ENCODE measurements at regions not wholly inside any gene's neighbourhood (a gene's known extent, or its start where the extent isn't known, plus 50 kb on each side); places are given as distances from the start of the nearest gene placed in this dataset.

DNA sequence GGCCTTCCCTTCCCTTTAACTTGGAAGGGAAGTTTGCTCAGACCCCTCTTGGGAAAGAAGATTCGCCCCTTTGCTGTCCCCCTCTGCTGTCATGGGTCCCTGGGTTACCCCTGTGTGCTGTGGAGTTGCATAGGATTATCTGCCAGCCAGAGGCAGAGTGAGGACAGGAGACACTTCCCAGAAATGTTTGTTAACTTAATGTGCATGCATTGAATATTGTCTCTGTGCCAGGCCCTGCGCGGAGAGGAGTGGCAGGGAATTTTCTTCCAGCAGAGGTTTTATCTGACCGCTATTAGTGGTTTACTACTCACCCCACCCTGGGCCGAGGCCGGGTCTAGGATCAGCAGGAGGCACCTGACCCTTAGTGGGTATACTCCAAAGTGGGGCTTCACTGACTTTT lies 894.8 kb downstream of the TBC1D22A start:
- no peak overlapping the region for H3K4me3 ChIP-seq (replicated peaks; ENCODE audit: low read depth, low read length)
- TF ChIP-seq, protein P1, sequence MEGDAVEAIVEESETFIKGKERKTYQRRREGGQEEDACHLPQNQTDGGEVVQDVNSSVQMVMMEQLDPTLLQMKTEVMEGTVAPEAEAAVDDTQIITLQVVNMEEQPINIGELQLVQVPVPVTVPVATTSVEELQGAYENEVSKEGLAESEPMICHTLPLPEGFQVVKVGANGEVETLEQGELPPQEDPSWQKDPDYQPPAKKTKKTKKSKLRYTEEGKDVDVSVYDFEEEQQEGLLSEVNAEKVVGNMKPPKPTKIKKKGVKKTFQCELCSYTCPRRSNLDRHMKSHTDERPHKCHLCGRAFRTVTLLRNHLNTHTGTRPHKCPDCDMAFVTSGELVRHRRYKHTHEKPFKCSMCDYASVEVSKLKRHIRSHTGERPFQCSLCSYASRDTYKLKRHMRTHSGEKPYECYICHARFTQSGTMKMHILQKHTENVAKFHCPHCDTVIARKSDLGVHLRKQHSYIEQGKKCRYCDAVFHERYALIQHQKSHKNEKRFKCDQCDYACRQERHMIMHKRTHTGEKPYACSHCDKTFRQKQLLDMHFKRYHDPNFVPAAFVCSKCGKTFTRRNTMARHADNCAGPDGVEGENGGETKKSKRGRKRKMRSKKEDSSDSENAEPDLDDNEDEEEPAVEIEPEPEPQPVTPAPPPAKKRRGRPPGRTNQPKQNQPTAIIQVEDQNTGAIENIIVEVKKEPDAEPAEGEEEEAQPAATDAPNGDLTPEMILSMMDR (IDR thresholded peaks at IDR 0.05; ENCODE audit: low read depth, low read length, missing control alignments): no peak
- DNase-seq (ENCODE audit: extremely low read depth, low read depth): no peak

DNA sequence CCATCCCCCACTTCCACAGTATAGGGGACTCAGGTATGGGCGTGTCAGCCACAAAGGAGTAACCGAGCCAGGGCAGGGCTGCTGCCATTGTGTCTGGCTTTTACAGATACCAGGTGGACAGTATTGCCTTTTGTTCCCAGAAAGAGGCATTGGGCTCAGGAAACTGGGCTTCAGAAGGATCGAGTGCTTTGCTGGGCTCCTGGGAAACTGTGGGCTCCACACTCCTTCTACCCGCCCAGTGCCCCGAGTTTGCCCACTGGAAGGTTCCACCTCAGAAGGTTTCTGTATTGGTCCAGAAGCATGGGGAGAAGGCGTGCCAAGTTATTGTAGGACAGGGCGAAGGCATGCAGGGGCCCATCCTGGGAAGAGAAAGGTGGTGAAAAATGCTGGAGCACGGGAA lies 894.4 kb downstream of the TBC1D22A start:
- TF ChIP-seq, protein P1 (IDR thresholded peaks at IDR 0.05; ENCODE audit: low read depth, low read length, missing control alignments): no peak
- no peak overlapping the region for H3K4me3 ChIP-seq (replicated peaks; ENCODE audit: low read depth, low read length)
- DNase-seq (ENCODE audit: extremely low read depth, low read depth): no peak

DNA sequence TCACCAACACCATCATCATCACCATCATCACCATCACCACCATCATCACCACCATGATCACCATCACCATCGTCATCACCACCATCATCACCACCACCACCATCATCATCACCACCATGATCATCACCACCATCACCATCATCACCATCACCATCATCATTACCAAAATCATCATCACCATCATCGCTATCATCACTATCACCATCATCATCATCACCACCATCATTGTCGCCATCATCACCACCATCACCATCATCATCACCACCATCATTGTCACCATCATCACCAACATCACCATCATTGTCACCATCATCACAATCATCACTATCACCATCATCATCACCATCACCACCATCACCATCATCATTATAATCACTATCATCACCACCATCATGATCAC lies 893.5 kb downstream of the TBC1D22A start:
- no peak for DNase-seq (ENCODE audit: extremely low read depth, low read depth)
- TF ChIP-seq, protein P1 (IDR thresholded peaks at IDR 0.05; ENCODE audit: low read depth, low read length, missing control alignments): no peak
- H3K4me3 ChIP-seq (replicated peaks; ENCODE audit: low read depth, low read length): no peak overlapping the region

DNA sequence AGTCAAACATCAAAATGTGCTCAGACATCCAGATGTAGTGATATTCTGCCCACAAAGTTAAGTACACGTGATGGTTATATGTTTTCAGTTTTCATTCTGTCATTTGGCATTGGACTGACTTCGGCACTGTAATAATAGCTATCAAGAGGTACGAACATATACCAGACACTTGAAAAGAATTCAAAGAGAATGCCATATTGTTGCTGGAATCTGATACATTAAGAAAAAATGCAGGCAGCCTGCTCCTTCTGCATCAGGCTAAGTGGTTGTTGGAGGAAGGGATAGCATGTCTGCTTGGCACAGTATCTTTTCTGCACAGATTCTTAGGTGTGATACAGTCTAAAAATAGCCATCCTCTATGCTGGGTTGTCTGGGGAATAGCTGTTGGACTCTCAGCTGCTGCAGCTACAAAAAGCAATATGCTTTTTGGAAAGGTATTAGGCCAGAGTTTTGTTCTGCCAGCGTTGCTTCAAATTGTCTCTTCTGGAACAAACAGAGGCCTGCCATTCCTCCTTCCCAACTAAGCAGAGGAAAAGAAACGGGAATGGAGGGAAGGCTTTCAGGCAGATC lies 892.6 kb downstream of the TBC1D22A start:
- TF ChIP-seq, protein P1 (IDR thresholded peaks at IDR 0.05; ENCODE audit: low read depth, low read length, missing control alignments): no peak
- no peak overlapping the region for H3K4me3 ChIP-seq (replicated peaks; ENCODE audit: low read depth, low read length)
- no peak for DNase-seq (ENCODE audit: extremely low read depth, low read depth)

DNA sequence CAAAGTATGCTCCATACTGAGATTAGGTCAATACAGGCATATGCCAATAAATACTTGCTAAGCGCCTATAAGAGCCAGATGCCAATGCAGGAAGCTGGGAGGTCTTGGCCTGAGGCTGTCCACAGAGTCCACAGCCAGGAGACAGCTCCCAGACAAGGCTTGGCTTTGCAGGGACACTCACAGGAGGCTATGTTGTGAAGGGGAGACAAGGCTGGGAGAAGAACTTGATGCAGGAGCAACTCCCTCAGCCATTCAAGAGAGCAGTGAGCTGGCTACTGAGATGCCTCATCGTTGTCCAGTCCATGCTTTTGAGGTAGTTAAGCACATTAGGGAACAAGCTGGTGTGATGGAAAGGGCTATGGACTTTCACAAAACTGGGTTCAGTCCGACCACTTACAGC lies 891.5 kb downstream of the TBC1D22A start:
- DNase-seq (ENCODE audit: extremely low read depth, low read depth): no peak
- no peak overlapping the region for H3K4me3 ChIP-seq (replicated peaks; ENCODE audit: low read depth, low read length)
- TF ChIP-seq, protein P1 (IDR thresholded peaks at IDR 0.05; ENCODE audit: low read depth, low read length, missing control alignments): no peak

DNA sequence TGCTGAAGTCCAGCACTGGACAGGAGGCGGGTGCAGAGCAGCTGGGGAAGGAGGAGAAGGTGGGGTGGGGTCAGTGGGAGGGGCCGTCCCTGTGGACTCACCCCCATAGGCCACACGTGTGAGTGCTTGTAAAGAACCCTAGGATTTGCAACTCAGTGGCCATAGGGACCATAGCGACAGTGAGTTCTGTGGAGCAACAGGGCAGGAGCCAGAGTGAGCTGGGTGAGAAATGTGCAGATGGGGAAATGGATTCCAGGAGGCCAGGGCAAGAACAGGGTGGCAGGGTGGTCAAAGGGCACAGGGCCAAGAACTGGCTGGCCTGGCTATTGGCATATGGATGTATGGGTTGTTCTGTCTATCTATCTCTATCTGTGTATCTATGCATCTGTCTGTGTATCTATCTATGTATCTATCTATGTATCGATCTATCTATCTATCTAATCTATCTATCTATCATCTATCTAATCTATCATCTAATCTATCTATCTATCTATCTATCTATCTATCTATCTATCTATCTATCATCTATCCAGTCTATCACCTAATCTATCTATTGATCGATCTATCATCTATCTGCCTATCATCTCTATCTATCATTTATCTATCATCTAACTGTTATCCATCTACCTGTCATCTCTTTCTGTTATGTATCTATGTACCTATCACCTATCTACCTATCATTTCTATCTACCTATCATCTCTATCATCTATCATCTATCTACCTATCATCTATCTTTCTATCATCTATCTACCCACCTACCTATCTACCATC lies 889.0 kb downstream of the TBC1D22A start:
- TF ChIP-seq, protein P1 (IDR thresholded peaks at IDR 0.05; ENCODE audit: low read depth, low read length, missing control alignments): no peak

More for the DNA sequence above, 889.0 kb downstream of the TBC1D22A start:
- no peak overlapping the region for H3K4me3 ChIP-seq (replicated peaks; ENCODE audit: low read depth, low read length)
- no peak for DNase-seq (ENCODE audit: extremely low read depth, low read depth)
